Keratinocyte (primary cell): ENCODE measurements at regions not wholly inside any gene's neighbourhood (a gene's known extent, or its start where the extent isn't known, plus 50 kb on each side); places are given as distances from the start of the nearest gene placed in this dataset.

Experiments used
- EZH2 ChIP-seq: IDR thresholded peaks from one replicate; pipeline ENCODE4 v1.6.1; 2012; ENCODE audit warnings: inconsistent platforms, mild to moderate bottlenecking, low read length, moderate library complexity
- TF ChIP-seq, protein P1 (sequence below), 3 experiments: IDR thresholded peaks in 1 of 3; conservative IDR thresholded peaks in 1 of 3; optimal IDR thresholded peaks in 1 of 3; 2 replicates in 2 of 3; 3 replicates in 1 of 3; pipeline versions ENCODE3 to v1.5.1; 2011; ENCODE audit warnings: low read length in 3 of 3, mild to moderate bottlenecking in 3 of 3, moderate library complexity in 2 of 3, control low read depth in 1 of 3, inconsistent platforms in 1 of 3; ENCODE audit not compliant: insufficient read depth in 2 of 3; ENCODE audit errors: extremely low read depth in 1 of 3

DNA sequence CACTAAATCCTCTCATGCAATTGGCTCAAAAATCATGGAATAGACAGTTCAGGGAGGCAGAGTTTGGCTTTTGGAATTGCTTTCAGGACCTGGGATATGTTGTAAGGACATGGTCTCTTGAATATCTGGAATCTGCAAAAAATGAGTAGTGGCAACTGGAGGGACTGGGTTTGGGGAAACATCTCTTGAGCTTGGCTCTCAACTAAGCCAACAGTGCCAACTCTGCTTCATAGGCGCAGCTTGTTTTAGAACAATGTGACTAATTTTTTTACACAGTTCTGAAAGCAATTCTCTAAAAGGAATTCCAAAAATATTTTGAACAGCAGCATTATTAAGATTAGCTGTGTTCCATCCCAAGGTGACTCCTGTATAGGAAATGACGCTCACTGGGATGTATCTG, 121.5 kb upstream of the DPP6 start:
- TF ChIP-seq, protein P1, sequence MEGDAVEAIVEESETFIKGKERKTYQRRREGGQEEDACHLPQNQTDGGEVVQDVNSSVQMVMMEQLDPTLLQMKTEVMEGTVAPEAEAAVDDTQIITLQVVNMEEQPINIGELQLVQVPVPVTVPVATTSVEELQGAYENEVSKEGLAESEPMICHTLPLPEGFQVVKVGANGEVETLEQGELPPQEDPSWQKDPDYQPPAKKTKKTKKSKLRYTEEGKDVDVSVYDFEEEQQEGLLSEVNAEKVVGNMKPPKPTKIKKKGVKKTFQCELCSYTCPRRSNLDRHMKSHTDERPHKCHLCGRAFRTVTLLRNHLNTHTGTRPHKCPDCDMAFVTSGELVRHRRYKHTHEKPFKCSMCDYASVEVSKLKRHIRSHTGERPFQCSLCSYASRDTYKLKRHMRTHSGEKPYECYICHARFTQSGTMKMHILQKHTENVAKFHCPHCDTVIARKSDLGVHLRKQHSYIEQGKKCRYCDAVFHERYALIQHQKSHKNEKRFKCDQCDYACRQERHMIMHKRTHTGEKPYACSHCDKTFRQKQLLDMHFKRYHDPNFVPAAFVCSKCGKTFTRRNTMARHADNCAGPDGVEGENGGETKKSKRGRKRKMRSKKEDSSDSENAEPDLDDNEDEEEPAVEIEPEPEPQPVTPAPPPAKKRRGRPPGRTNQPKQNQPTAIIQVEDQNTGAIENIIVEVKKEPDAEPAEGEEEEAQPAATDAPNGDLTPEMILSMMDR (optimal IDR thresholded peaks at IDR 0.05 in 1 of 3, IDR thresholded peaks at IDR 0.05 in 1 of 3, conservative IDR thresholded peaks at IDR 0.05 in 1 of 3; ENCODE audit: extremely low read depth in 1 of 3, insufficient read depth in 2 of 3, low read length in 3 of 3) = no peak
- TF ChIP-seq EZH2 = no peak
